Brain microvascular endothelial cell (primary cell): ENCODE measurements at regions not wholly inside any gene's neighbourhood (a gene's known extent, or its start where the extent isn't known, plus 50 kb on each side); places are given as distances from the start of the nearest gene placed in this dataset.
"Not testable (repeated sequence)": the region's sequence is repeated elsewhere in the genome, so short reads cannot be mapped to it uniquely, and the experiment has no call there.

Experiments
- DNase-seq: peaks from one replicate; pipeline ENCODE4 v3.0.0-alpha.2; 2020
- H3K27ac ChIP-seq: fragments of 250-450 bp; sonication (Bioruptor Pico); 2 replicates; pipeline ENCODE4 v1.5.1; 2020; ENCODE audit warnings: mild to moderate bottlenecking, moderate library complexity
- H3K27me3 ChIP-seq: fragments of 250-450 bp; sonication (Bioruptor Pico); replicated peaks from 2 replicates; pipeline ENCODE4 v1.5.1; 2020; ENCODE audit warnings: mild to moderate bottlenecking
- H3K36me3 ChIP-seq: fragments of 250-450 bp; sonication (Bioruptor Pico); replicated peaks from 2 replicates; pipeline ENCODE4 v1.5.1; 2020; ENCODE audit warnings: mild to moderate bottlenecking
- H3K4me3 ChIP-seq: 2 replicates; pipeline ENCODE4 v1.5.1; 2011; ENCODE audit warnings: low read depth, mild to moderate bottlenecking, control low read depth, low read length, moderate library complexity
- CTCF ChIP-seq: IDR thresholded peaks from 2 replicates; pipeline ENCODE4 v1.5.1; 2011; ENCODE audit warnings: low read depth, mild to moderate bottlenecking, moderate library complexity, low read length, control low read depth, inconsistent platforms; ENCODE audit errors: missing control alignments
- in situ Hi-C: cut with HindIII; loops from 2 replicates; pipeline ENCODE4 v1.10.0; 2017; ENCODE audit warnings: low sequenced_read_pairs, low pct_ligation_motif_present

DNA sequence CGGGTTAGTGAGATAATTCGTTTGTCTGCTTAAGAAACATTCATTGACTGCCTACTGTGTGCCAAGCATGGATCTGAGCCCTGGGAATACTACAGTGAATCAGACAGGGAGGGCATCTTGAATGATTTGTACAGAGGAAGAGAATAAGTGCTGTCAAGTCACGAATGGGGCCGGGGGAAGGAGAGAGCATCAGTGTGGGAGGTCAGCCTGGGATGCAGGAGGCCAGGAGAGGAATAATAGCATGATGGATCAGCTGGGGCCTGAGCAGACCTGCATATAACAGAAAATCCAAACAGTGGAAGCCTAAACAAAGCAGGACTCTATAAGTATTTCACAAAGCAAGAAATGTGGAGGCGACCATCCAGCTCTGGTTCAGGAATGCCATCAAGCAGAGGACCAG lies 55.4 kb upstream of the PAX8 start:
- no peak for DNase-seq
- in situ Hi-C loops = no loop called here
- no peak for TF ChIP-seq CTCF
- Histone ChIP-seq H3K27me3 (no peaks in the 10 kb centered on the region), H3K36me3 (no peaks in the 10 kb centered on the region), H3K27ac (no peak overlapping the region), H3K4me3 (no peak overlapping the region)

- H3K4me3 ChIP-seq, DNase-seq, H3K27me3 ChIP-seq, H3K27ac ChIP-seq, in situ Hi-C loops, H3K36me3 ChIP-seq: not testable (repeated sequence)
Observed at GRCh38 chr2:113333735-113334134, 55.0 kb upstream of the PAX8 start.

GRCh38 chr2:113330060-113330767 lies 51.5 kb upstream of the PAX8 start:
- DNase-seq, H3K27ac ChIP-seq, H3K27me3 ChIP-seq, in situ Hi-C loops, H3K36me3 ChIP-seq, H3K4me3 ChIP-seq: not testable (repeated sequence)

GRCh38 chr2:113328973-113329372 lies 50.3 kb upstream of the PAX8 start:
- H3K27me3 ChIP-seq, H3K4me3 ChIP-seq, DNase-seq, in situ Hi-C loops, H3K27ac ChIP-seq, H3K36me3 ChIP-seq: not testable (repeated sequence)

GRCh38 chr2:113328572-113328971 lies 49.9 kb upstream of the PAX8 start:
- H3K27ac ChIP-seq, DNase-seq, in situ Hi-C loops, H3K27me3 ChIP-seq, H3K4me3 ChIP-seq, H3K36me3 ChIP-seq: not testable (repeated sequence)
